ELR (cell line): ENCODE measurements at regions not wholly inside any gene's neighbourhood (a gene's known extent, or its start where the extent isn't known, plus 50 kb on each side); places are given as distances from the start of the nearest gene placed in this dataset.

Source experiments
- DNase-seq: peaks from one replicate; pipeline ENCODE4 v3.0.0-alpha.2; 2015; ENCODE audit warnings: low read depth

- DNase-seq, result no peak
Observed at GRCh38 chr12:115013236-115013981, 329.4 kb upstream of the TBX3 start.

GRCh38 chr12:115012861-115013235 is 328.9 kb upstream of the TBX3 start:
- DNase-seq, result no peak

- no peak for DNase-seq
Observed at GRCh38 chr12:115011703-115012102, 327.7 kb upstream of the TBX3 start.

GRCh38 chr12:115010324-115010995 is 326.5 kb upstream of the TBX3 start:
- DNase-seq, result peak; percentile 37

- no peak for DNase-seq
Observed at GRCh38 chr12:115008929-115009328, 325.0 kb upstream of the TBX3 start.

GRCh38 chr12:115004470-115005146 is 320.6 kb upstream of the TBX3 start:
- DNase-seq, result no peak

GRCh38 chr12:115002434-115002833 is 318.5 kb upstream of the TBX3 start:
- no peak for DNase-seq

- DNase-seq, result no peak
Observed at GRCh38 chr12:115001571-115002180, 317.7 kb upstream of the TBX3 start.

GRCh38 chr12:115000038-115000437 is 316.1 kb upstream of the TBX3 start:
- peak; percentile 74 for DNase-seq

- DNase-seq, result no peak
Observed at GRCh38 chr12:114998750-114999128, 314.8 kb upstream of the TBX3 start.

- DNase-seq, result no peak
Observed at GRCh38 chr12:114998118-114998749, 314.3 kb upstream of the TBX3 start.

GRCh38 chr12:114996382-114996781 is 312.4 kb upstream of the TBX3 start:
- no peak for DNase-seq

- DNase-seq, result peak; percentile 55
Observed at GRCh38 chr12:114995891-114996290, 311.9 kb upstream of the TBX3 start.

- no peak for DNase-seq
Observed at GRCh38 chr12:114993165-114993564, 309.2 kb upstream of the TBX3 start.

GRCh38 chr12:114992443-114992842 is 308.5 kb upstream of the TBX3 start:
- peak; percentile 37 for DNase-seq

- DNase-seq, result no peak
Observed at GRCh38 chr12:114990381-114990780, 306.4 kb upstream of the TBX3 start.

- DNase-seq, result no peak
Observed at GRCh38 chr12:114986849-114987248, 302.9 kb upstream of the TBX3 start.

GRCh38 chr12:114986178-114986714 is 302.3 kb upstream of the TBX3 start:
- no peak for DNase-seq

- DNase-seq, result no peak
Observed at GRCh38 chr12:114984634-114985061, 300.7 kb upstream of the TBX3 start.

- no peak for DNase-seq
Observed at GRCh38 chr12:114982760-114983159, 298.8 kb upstream of the TBX3 start.

GRCh38 chr12:114981036-114981435 is 297.1 kb upstream of the TBX3 start:
- DNase-seq, result no peak

GRCh38 chr12:114976959-114977358 is 293.0 kb upstream of the TBX3 start:
- peak; percentile 92 for DNase-seq
